ENCODE measurements at regions not wholly inside any gene's neighbourhood (a gene's known extent, or its start where the extent isn't known, plus 50 kb on each side); places are given as distances from the start of the nearest gene placed in this dataset.

- Histone ChIP-seq H3K27me3 (ENCODE audit: control insufficient read depth in 4 of 4, insufficient read depth in 4 of 4, low read length in 3 of 4) (no peaks in the 10 kb centered on the region), H3K9ac (ENCODE audit: low read depth in 1 of 2, low read length in 2 of 2) (no peak overlapping the region), H3K4me3 (ENCODE audit: low read depth in 1 of 3, low read length in 3 of 3) (no peak overlapping the region), H3K27ac (ENCODE audit: low read depth in 1 of 2, low read length in 2 of 2) (no peak overlapping the region), H3K36me3 (ENCODE audit: control insufficient read depth in 4 of 4, insufficient read depth in 3 of 4, low read depth in 1 of 4, low read length in 3 of 4) (no peaks in the 10 kb centered on the region), H3K9me3 (ENCODE audit: control insufficient read depth in 4 of 4, low read length in 3 of 4) (no peaks in the 10 kb centered on the region), H3K4me1 (ENCODE audit: control insufficient read depth in 4 of 4, insufficient read depth in 4 of 4, low read length in 3 of 4) (no peaks in the 10 kb centered on the region)
- TF ChIP-seq FOXA2 (IDR thresholded peaks at IDR 0.05): no peak
- TF ChIP-seq YY1 (IDR thresholded peaks at IDR 0.05): no peak
- TF ChIP-seq SP1 (IDR thresholded peaks at IDR 0.05): no peak
- no peak for TF ChIP-seq REST (IDR thresholded peaks at IDR 0.05)
- no peak for TF ChIP-seq FOXA1 (IDR thresholded peaks at IDR 0.05)
- TF ChIP-seq MAX (IDR thresholded peaks at IDR 0.05): no peak
- TF ChIP-seq GABPA (IDR thresholded peaks at IDR 0.05 in 1 of 2, conservative IDR thresholded peaks at IDR 0.05 in 1 of 2): no peak
- TF ChIP-seq RAD21 (IDR thresholded peaks at IDR 0.05): no peak
- TF ChIP-seq TAF1 (conservative IDR thresholded peaks at IDR 0.05): no peak
- TF ChIP-seq JUND (IDR thresholded peaks at IDR 0.05): no peak
- no peak for TF ChIP-seq HNF4A (conservative IDR thresholded peaks at IDR 0.05)
- no peak for TF ChIP-seq RXRA (IDR thresholded peaks at IDR 0.05)
- TF ChIP-seq EGR1 (IDR thresholded peaks at IDR 0.05; ENCODE audit: low read depth in 2 of 2): no peak
- no peak for TF ChIP-seq HNF4G (IDR thresholded peaks at IDR 0.05)
- TF ChIP-seq CTCF (IDR thresholded peaks at IDR 0.05; ENCODE audit: low read depth, low read length, missing input control): no peak
- TF ChIP-seq ZBTB33 (IDR thresholded peaks at IDR 0.05): no peak
- TF ChIP-seq ATF3 (IDR thresholded peaks at IDR 0.05): no peak
- no peak for TF ChIP-seq NR2F2 (IDR thresholded peaks at IDR 0.05)
- no peak for DNase-seq (ENCODE audit: low spot score)
- 76% methylated on average over 7 of the region's 7 CpGs for WGBS
Observed at GRCh38 chr15:29458361-29458760, 188.7 kb upstream of the NSMCE3 start.

Data from liver (tissue), 8 donors.